ENCODE measurements at regions not wholly inside any gene's neighbourhood (a gene's known extent, or its start where the extent isn't known, plus 50 kb on each side); places are given as distances from the start of the nearest gene placed in this dataset.

DNA sequence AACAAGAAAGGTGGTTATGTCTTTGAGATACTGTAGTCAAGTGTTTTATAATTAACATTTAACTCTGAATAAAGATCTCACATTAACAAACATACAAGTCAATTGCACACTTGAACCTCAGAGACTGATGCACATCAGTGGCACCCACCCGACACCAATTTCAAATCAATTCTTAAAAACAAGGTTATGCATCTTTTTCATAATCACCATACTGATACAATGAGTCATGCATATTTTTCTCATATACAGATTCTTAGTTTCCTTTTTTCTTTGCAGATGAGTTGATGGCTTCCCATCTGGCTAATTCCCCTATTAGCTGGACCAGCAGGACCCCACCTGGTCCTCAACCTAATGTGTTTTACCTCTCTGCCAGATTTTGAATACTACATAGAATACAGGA, 136.2 kb upstream of the RPL34 start:
- Histone ChIP-seq H2AFZ (ENCODE audit: low read depth) (no peak overlapping the region), H4K20me1 (ENCODE audit: insufficient read depth) (no peaks in the 10 kb centered on the region), H3K27ac (ENCODE audit: low read depth in 2 of 2, low read length in 1 of 2) (no peak overlapping the region), H3K27me3 (ENCODE audit: insufficient read depth) (peaks cover 11% of the 10 kb centered on the region; the same call in 1 of the 2 replicates), H3K9ac (no peak overlapping the region), H3K4me3 (ENCODE audit: low read depth in 2 of 2, low read length in 1 of 2) (no peak overlapping the region), H3F3A (replicated peaks; ENCODE audit: insufficient read depth) (no peaks in the 10 kb centered on the region), H3K4me1 (ENCODE audit: control insufficient read depth in 1 of 2, insufficient read depth in 2 of 2, low read depth in 1 of 2, low read length in 1 of 2) (no peaks in the 10 kb centered on the region), H3K9me2 (no peaks in the 10 kb centered on the region), H3K79me2 (ENCODE audit: insufficient read depth) (no peaks in the 10 kb centered on the region), H3K9me3 (no peaks in the 10 kb centered on the region), H3K36me3 (replicated peaks in 1 of 2; ENCODE audit: control insufficient read depth in 1 of 2, insufficient read depth in 2 of 2, low read length in 1 of 2) (no peaks in the 10 kb centered on the region), H3K4me2 (no peak overlapping the region)
- ChIA-PET CTCF (no interaction called here), POLR2A (no interaction called here)
- TF ChIP-seq JUND (IDR thresholded peaks at IDR 0.05) = no peak
- TF ChIP-seq RAD21 (IDR thresholded peaks at IDR 0.05; ENCODE audit: low read length) = no peak
- TF ChIP-seq TAF1 (IDR thresholded peaks at IDR 0.05; ENCODE audit: borderline replicate concordance, low read depth, low read length) = no peak
- TF ChIP-seq, protein P1, sequence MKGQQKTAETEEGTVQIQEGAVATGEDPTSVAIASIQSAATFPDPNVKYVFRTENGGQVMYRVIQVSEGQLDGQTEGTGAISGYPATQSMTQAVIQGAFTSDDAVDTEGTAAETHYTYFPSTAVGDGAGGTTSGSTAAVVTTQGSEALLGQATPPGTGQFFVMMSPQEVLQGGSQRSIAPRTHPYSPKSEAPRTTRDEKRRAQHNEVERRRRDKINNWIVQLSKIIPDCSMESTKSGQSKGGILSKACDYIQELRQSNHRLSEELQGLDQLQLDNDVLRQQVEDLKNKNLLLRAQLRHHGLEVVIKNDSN (IDR thresholded peaks at IDR 0.05; ENCODE audit: borderline replicate concordance, low read depth) = no peak
- TF ChIP-seq, protein P2, sequence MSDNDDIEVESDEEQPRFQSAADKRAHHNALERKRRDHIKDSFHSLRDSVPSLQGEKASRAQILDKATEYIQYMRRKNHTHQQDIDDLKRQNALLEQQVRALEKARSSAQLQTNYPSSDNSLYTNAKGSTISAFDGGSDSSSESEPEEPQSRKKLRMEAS (IDR thresholded peaks at IDR 0.05; ENCODE audit: low read depth) = no peak
- TF ChIP-seq MEF2A (IDR thresholded peaks at IDR 0.05; ENCODE audit: borderline replicate concordance, low read depth) = no peak
- TF ChIP-seq, protein P3, sequence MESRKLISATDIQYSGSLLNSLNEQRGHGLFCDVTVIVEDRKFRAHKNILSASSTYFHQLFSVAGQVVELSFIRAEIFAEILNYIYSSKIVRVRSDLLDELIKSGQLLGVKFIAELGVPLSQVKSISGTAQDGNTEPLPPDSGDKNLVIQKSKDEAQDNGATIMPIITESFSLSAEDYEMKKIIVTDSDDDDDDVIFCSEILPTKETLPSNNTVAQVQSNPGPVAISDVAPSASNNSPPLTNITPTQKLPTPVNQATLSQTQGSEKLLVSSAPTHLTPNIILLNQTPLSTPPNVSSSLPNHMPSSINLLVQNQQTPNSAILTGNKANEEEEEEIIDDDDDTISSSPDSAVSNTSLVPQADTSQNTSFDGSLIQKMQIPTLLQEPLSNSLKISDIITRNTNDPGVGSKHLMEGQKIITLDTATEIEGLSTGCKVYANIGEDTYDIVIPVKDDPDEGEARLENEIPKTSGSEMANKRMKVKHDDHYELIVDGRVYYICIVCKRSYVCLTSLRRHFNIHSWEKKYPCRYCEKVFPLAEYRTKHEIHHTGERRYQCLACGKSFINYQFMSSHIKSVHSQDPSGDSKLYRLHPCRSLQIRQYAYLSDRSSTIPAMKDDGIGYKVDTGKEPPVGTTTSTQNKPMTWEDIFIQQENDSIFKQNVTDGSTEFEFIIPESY (IDR thresholded peaks at IDR 0.05; ENCODE audit: borderline replicate concordance, low read depth) = no peak
- TF ChIP-seq, protein P4, sequence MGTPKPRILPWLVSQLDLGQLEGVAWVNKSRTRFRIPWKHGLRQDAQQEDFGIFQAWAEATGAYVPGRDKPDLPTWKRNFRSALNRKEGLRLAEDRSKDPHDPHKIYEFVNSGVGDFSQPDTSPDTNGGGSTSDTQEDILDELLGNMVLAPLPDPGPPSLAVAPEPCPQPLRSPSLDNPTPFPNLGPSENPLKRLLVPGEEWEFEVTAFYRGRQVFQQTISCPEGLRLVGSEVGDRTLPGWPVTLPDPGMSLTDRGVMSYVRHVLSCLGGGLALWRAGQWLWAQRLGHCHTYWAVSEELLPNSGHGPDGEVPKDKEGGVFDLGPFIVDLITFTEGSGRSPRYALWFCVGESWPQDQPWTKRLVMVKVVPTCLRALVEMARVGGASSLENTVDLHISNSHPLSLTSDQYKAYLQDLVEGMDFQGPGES (IDR thresholded peaks at IDR 0.05; ENCODE audit: low read depth, low read length) = no peak
- no peak for TF ChIP-seq EZH2phosphoT487 (IDR thresholded peaks at IDR 0.05; ENCODE audit: borderline replicate concordance, low read depth)
- TF ChIP-seq CHD2 (IDR thresholded peaks at IDR 0.05; ENCODE audit: low read length, partially characterized antibody) = no peak
- no peak for TF ChIP-seq TEAD4 (IDR thresholded peaks at IDR 0.05; ENCODE audit: borderline replicate concordance, insufficient read depth)
- TF ChIP-seq, protein P5, sequence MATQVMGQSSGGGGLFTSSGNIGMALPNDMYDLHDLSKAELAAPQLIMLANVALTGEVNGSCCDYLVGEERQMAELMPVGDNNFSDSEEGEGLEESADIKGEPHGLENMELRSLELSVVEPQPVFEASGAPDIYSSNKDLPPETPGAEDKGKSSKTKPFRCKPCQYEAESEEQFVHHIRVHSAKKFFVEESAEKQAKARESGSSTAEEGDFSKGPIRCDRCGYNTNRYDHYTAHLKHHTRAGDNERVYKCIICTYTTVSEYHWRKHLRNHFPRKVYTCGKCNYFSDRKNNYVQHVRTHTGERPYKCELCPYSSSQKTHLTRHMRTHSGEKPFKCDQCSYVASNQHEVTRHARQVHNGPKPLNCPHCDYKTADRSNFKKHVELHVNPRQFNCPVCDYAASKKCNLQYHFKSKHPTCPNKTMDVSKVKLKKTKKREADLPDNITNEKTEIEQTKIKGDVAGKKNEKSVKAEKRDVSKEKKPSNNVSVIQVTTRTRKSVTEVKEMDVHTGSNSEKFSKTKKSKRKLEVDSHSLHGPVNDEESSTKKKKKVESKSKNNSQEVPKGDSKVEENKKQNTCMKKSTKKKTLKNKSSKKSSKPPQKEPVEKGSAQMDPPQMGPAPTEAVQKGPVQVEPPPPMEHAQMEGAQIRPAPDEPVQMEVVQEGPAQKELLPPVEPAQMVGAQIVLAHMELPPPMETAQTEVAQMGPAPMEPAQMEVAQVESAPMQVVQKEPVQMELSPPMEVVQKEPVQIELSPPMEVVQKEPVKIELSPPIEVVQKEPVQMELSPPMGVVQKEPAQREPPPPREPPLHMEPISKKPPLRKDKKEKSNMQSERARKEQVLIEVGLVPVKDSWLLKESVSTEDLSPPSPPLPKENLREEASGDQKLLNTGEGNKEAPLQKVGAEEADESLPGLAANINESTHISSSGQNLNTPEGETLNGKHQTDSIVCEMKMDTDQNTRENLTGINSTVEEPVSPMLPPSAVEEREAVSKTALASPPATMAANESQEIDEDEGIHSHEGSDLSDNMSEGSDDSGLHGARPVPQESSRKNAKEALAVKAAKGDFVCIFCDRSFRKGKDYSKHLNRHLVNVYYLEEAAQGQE (IDR thresholded peaks at IDR 0.05; ENCODE audit: low read depth, low read length) = no peak
- TF ChIP-seq MXI1 (IDR thresholded peaks at IDR 0.05; ENCODE audit: low read depth, low read length) = no peak
- TF ChIP-seq NRF1 (IDR thresholded peaks at IDR 0.05; ENCODE audit: low read depth, low read length) = no peak
- TF ChIP-seq SIN3A (IDR thresholded peaks at IDR 0.05; ENCODE audit: borderline replicate concordance, low read depth, low read length) = no peak
- 4% methylated on average over 1 of the region's 1 CpG for WGBS (ENCODE audit: low lambda C conversion rate)
- DNase-seq = no peak
